ENCODE measurements at regions not wholly inside any gene's neighbourhood (a gene's known extent, or its start where the extent isn't known, plus 50 kb on each side); places are given as distances from the start of the nearest gene placed in this dataset.

DNA sequence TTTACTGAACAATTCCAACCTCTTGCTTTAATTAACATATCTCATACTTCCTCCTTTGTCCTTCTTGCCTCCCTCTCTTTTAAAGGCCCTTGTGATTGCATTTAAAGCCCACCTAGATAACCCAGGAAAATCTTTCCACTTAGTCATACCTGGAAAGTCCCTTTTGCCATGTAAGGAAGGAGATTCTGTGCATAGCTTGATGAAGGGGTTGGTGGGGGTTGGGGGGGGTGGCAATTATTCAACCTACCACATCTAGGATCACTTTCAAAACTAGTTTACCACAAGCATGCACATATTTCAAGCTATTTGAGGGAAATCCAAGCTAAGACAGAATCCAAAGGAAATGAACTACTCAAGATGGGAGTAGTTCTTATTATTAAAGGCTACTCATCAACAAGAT is 249.1 kb upstream of the PTBP2 start:
- no peak for DNase-seq

GRCh38 chr1:96473791-96474434 is 247.7 kb upstream of the PTBP2 start:
- no peak for DNase-seq

DNA sequence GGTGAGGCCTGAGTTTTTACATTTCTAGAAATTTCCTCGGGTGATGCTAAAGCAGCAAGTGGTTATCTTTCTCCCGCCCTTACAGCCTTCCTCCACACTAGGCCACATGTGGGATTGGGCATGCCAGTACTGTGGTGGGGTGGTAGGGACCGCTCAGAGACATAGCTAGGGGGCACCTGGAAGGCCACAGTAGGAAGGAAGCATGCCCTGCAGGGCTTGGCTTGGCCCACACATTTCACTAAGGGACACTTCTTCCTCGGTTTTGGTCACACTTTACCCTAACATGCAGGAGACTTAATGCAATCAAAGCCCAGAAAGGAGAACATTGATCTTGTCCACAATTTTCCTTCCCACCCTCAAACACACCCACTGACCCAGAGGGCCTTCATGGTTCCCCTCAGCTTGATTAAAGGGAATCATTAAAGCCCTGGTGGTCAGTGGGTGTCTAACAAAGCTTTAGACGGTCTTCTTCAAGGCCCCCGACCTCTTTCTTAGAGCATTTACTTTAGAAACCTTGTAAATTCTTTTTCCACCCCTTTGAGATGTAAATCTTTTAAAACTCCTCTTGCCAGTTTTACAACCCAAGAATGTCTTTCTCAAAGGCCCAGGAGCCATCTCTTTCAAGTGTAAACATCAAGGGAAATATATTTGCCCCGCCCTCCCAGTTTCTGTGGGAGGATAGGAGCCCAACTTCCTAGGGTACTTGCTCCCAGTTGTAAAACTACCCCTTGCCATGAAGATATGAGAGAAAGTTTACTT is 246.4 kb upstream of the PTBP2 start:
- DNase-seq, result no peak

GRCh38 chr1:96475903-96476302 is 245.7 kb upstream of the PTBP2 start:
- DNase-seq, result no peak

DNA sequence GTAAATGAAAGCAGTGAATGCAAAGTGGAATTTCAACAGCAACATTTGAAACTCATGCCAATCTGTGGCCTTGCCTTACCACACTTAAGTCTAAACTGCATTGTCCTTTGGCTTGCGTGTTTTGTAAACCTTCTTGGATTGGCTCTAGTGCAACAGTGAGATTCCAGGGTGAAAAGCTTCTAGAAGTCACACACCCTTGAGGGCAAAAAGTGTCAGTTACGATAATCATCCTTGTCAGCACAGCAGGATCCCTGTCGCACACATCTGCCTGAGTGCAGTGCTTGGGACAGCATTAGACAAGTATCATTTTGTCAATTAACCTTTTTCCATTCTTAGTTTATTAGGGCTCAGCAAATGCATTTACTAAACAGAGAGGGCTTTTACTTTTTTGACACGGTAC is 243.4 kb upstream of the PTBP2 start:
- DNase-seq, result no peak

DNA sequence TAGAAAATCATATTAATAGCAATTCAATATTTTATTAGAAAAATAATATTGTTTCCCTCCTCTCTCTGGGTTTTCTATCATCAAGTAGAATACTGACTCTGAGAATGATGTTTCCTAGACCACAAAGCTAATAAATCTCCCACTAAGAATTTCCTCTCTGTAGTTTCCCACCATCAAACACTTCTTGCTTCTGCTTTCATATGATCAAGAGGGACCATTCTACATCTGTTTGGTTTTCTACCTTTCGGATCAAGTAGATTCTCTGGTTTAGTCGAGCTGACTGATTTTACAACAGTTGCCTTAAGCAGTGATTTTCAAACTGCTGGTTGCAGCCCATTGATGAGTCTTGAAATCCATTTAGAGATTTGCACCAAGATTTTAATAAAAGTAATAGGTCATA is 240.2 kb upstream of the PTBP2 start:
- DNase-seq, result no peak

DNA sequence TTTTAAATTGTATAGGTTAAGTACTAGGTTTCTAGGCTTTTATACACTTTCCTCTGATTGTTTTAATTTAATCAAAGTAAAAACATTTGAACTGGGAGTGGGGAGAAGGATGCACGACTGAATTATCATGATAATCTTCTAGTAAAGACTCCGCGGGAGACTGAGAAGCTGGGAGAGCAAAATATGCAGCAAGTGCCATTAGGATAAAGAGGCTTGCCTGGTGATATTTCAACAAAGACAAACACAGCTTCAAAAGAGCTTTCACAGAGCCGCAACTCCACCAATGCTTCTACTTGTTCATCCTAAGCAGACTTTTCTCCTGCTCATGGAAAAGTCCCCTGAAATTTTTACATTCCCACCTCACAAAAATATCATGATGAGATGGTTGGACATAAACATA is 239.0 kb upstream of the PTBP2 start:
- no peak for DNase-seq

GRCh38 chr1:96487394-96487793 is 234.2 kb upstream of the PTBP2 start:
- DNase-seq, result no peak

DNA sequence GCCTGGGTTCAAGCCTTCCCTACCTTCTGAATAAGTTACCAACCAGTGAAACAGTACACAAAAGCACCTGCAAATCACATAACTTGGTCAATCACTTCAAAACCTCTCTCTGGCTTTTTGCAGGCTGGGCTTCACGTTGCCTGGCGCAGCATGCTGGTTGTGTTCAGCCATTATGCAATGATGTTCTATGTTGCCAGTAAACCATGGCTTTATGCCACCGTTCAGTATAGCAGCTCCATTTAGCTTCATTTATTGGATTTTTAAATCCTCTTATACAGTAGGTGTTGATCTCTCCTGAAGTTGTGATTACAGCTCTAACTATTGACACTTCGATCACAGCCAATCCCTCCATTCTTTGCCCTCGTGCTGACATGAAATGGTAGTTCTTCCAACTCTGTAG is 233.6 kb upstream of the PTBP2 start:
- DNase-seq, result no peak

- no peak for DNase-seq
Measured at GRCh38 chr1:96488777-96489176, 232.8 kb upstream of the PTBP2 start.

GRCh38 chr1:96492236-96492635 is 229.3 kb upstream of the PTBP2 start:
- no peak for DNase-seq

GRCh38 chr1:96498744-96499340 is 222.7 kb upstream of the PTBP2 start:
- no peak for DNase-seq

DNA sequence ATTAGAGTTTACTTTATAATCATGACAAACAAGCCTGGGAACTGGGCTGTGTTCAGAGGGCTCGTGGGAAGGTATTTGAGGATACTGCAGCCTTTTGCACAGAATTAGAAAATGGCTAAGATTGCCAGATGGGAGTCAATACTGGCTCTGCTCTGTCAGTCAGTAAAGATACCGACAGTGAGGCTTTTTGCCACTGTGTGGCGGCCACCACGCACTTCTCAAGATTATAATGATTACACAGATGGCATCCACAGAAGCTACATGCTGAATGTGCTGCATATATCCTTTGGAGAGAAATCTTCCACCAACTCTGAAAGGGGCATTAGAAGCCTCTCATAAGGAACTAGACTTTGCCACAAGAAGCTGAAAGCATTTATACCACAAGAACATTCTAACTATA is 213.4 kb upstream of the PTBP2 start:
- DNase-seq, result no peak

DNA sequence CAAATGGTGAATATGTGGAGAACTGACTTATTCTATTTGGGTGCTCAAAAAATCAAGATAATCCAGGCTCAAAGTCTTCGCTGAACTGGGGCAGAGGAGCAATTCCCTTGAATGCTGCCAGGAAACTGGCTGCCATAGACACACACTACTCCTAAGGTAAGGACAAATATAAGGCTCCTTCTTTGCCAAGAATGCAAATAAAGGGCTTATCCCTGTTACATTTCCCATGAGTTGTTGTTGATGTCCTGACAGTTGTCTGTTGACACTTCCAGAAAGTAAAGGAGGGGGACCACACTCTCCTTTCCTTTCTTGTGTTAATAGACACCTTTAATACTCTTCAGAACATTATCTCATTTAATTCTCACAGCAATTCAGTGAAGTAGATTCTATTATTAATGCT is 212.2 kb upstream of the PTBP2 start:
- no peak for DNase-seq

DNA sequence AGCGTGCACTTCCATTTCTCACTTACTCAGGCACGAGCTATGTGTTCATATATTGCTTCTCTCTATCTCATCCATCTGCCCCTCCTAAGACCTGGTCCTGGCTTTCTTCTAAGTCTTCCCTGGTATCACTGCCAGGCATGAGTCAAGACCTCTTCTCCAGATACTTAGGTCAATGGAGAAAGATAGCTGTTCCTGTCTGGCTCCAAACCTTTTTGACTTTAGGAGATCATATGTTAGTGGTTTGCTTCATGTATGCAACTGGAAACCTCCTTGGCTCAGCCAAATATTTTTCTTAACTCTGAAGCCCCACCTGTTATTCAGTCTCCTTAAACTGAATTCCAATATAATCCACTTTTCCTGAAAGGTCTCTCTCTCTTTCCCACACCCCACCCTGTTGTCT is 211.6 kb upstream of the PTBP2 start:
- DNase-seq, result no peak

GRCh38 chr1:96510391-96510790 is 211.2 kb upstream of the PTBP2 start:
- DNase-seq, result no peak

DNA sequence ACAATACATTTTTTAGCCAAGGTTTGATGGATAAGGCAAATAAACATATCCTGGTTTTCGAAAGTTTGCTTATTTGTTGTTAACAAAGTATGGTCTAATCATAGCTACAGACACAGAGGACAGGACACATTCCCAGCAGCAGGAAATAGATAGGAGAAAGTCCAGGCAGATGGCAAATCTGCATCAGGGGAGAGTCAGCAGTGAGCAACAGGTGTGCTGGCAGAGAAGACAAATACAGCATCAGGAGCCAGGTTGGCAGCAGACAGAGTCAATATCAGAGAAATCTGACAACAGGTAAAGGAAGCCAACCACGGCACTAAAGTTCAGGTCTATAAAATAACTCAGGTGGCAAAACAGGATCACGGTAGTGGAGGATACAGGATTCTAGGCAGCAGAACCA is 210.7 kb upstream of the PTBP2 start:
- DNase-seq, result peak in 1 of 2 experiments; percentile 12

DNA sequence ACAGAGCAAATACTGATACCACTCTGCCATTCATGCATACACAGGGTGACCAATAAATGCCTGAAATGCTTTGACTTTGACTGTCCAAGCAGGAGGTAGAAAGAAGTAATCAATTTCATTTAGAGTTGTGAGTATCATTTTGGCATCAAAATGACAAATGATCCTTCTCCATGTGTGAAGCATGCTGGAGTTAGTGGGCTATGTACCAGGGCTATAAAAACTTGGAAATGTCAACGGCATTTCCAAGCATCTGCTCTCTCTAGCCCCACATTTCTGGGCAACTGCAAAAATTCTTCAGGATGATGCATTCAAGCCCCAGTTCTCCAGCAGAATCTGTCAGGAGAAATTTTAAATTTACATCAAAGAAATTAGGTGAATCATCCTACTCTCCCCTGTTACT is 208.4 kb upstream of the PTBP2 start:
- no peak for DNase-seq

- DNase-seq, result no peak
Measured at GRCh38 chr1:96515430-96515829, 206.2 kb upstream of the PTBP2 start.

DNA sequence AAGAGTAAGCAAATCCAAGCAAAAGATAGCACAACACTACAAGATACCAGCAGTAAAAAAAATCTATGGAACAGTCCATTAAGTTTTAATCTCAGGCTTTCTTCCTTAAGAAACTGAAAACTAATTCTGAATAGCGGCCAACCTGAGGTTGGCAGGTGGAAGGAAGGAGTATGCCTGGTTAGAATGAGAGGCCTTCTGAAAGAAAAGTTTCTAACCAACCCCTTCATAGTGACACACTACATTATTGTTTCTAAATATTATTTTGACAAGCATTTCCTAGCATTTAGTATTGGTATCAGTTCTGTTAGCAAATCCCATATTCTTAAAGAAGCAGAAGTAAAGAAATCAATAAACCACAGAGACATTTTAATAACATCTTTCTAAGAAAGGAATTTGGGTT is 205.7 kb upstream of the PTBP2 start:
- DNase-seq, result no peak

DNA sequence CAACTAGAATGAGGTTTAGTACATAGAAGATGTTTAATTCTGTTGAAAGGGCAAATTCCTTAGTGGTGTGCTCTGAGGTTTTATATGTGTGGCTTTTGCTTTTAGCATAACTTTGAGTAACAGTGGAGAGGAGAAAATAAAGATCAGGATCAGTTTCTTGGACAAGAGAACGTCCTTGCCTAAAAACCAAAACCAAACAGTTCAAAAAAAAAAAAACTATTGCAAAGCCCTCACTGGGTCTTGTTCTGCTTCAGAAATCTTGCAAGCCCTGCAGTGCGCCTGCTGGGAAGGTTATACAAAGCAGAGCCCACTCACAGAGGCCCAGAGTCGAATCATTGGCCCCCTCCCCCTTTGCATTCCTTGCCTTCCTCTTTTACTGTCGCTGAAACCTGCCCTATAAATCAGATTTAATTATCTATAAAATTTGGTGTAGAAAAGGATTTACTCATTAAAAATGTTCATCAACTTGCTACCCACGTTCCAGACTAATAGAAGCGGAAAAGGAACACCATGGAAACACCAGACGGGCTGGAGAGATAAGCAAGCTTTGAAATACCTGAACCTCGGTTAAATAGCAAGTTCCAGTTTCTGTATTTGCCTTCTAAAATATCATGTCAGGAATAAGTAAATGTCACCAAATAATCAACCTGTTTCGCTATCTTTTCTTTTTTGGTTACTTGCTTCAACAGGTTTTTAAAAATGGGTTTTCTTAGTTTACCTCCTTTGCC is 201.6 kb upstream of the PTBP2 start:
- DNase-seq, result no peak

DNA sequence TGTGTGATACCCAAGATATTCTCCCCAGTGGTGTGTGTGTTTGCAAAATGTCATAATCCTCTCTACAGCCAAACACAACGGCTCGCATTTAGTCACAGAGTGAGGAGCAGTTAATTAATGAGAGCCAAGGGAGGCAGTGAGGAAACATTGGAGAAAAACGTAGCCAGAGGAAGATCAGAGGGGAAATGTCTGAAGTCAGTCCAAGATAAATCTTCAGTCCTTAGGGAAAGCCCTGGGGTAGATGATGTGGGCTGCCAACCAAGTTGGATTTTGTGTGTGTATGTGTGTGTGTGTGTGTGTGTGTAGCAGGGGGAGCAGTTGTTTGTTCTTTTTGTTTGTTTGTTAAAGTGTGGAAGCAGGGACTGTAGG is 201.0 kb upstream of the PTBP2 start:
- DNase-seq, result no peak

- no peak for DNase-seq
Measured at GRCh38 chr1:96521010-96521409, 200.6 kb upstream of the PTBP2 start.

All from NCI-H2081 (cell line).